Thoracic aorta (tissue), 2 donors: ENCODE measurements at regions not wholly inside any gene's neighbourhood (a gene's known extent, or its start where the extent isn't known, plus 50 kb on each side); places are given as distances from the start of the nearest gene placed in this dataset.
A peak's percentile ranks its signal among the peaks of the same experiment; 100 is the strongest.
"Not testable (repeated sequence)": the region's sequence is repeated elsewhere in the genome, so short reads cannot be mapped to it uniquely, and the experiment has no call there.

Experiments
- ATAC-seq: fragments of 150-250 bp; one replicate; pipeline ENCODE4 v1.8.0; 2017; ENCODE audit warnings: low read depth; ENCODE audit not compliant: insufficient number of reproducible peaks, low FRiP score
- DNase-seq: peaks from one replicate; pipeline ENCODE4 v3.0.0-alpha.2; 2020; ENCODE audit warnings: low spot score
- H3K27ac ChIP-seq, 2 donors: fragments of 200-600 bp; sonication (generic); 1 replicate in 1 of 2; 2 replicates in 1 of 2; pipeline ENCODE4 v1.5.1; 2016; ENCODE audit warnings: mild to moderate bottlenecking in 2 of 2, moderate library complexity in 2 of 2
- H3K27me3 ChIP-seq: fragments of 200-600 bp; sonication (generic); replicated peaks from 2 replicates; pipeline ENCODE4 v1.6.0; 2016; ENCODE audit warnings: mild to moderate bottlenecking; ENCODE audit not compliant: insufficient read depth
- H3K36me3 ChIP-seq: fragments of 200-600 bp; sonication (generic); one replicate; pipeline ENCODE4 v1.5.1; 2016
- H3K4me1 ChIP-seq, 2 donors: fragments of 200-600 bp; sonication (generic); 1 replicate in 1 of 2; 2 replicates in 1 of 2; pipeline versions ENCODE4 v1.5.1 to v1.6.0; 2016; ENCODE audit warnings: low read depth in 2 of 2, mild to moderate bottlenecking in 1 of 2; ENCODE audit not compliant: control insufficient read depth in 1 of 2
- H3K4me3 ChIP-seq: fragments of 200-600 bp; sonication (generic); 2 replicates; pipeline ENCODE4 v1.5.1; 2016; ENCODE audit warnings: mild to moderate bottlenecking
- H3K9me3 ChIP-seq: fragments of 200-600 bp; sonication (generic); 2 replicates; pipeline ENCODE4 v1.5.1; 2016
- TF ChIP-seq, protein P1 (sequence below): fragments of 200-600 bp; sonication (generic); IDR thresholded peaks from one replicate; pipeline ENCODE4 v1.5.1; 2019; ENCODE audit warnings: antibody characterized with exemption

- peak overlapping the region; percentile 80 for H3K4me3 ChIP-seq
- H3K36me3 ChIP-seq, DNase-seq, H3K27me3 ChIP-seq, ATAC-seq, H3K9me3 ChIP-seq, H3K4me1 ChIP-seq: not testable (repeated sequence)
- peak overlapping the region in 1 of 2 donors; percentile 64 for H3K27ac ChIP-seq
Observed at GRCh38 chr1:143905214-143906179, 66.3 kb downstream of the FAM72C start.

DNA sequence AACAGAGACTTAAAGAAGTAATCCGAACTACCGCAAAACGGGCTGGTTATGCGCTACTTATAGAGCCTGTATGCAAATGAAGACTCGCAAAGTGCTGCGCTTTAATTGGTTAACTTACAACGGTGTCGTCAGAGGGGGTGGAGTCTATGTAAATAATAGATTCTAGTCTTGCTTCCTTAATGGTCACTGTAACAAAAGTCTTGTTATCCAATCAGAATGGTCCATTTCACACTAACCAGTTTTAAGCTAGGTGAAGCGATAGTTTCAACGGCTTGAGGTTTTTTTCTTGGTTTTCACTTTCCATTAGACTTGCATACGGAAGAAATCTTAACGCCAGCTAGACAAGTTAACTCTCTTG is 67.2 kb downstream of the FAM72C start:
- peak; percentile 100 for ATAC-seq

GRCh38 chr1:143903899-143904621 is 67.7 kb downstream of the FAM72C start:
- not testable (repeated sequence) for H3K36me3 ChIP-seq

More for the DNA sequence above, 67.2 kb downstream of the FAM72C start:
- not testable (repeated sequence) for H3K9me3 ChIP-seq, DNase-seq, H3K36me3 ChIP-seq, H3K27me3 ChIP-seq, H3K4me1 ChIP-seq
- Histone ChIP-seq H3K4me3 (peak overlapping the region; percentile 77), H3K27ac (peak overlapping the region in 1 of 2 donors; percentile 84)

GRCh38 chr1:143896377-143896776 is 75.4 kb downstream of the FAM72C start:
- not testable (repeated sequence) for H3K4me1 ChIP-seq, H3K27me3 ChIP-seq

More at GRCh38 chr1:143903899-143904621, 67.7 kb downstream of the FAM72C start:
- H3K4me3 ChIP-seq: peak overlapping the region; percentile 77
- H3K4me1 ChIP-seq, DNase-seq, H3K27me3 ChIP-seq, H3K9me3 ChIP-seq: not testable (repeated sequence)
- ATAC-seq: peak; percentile 58
- H3K27ac ChIP-seq: peak overlapping the region in 1 of 2 donors; percentile 84

GRCh38 chr1:143884932-143885574 is 86.7 kb downstream of the FAM72C start:
- not testable (repeated sequence) for H3K9me3 ChIP-seq, H3K36me3 ChIP-seq, H3K27me3 ChIP-seq, H3K4me1 ChIP-seq, DNase-seq
- ATAC-seq: peak; percentile 78
- H3K27ac ChIP-seq: peak overlapping the region in 1 of 2 donors; percentile 35
- H3K4me3 ChIP-seq: peak overlapping the region; percentile 62
- TF ChIP-seq, protein P1, sequence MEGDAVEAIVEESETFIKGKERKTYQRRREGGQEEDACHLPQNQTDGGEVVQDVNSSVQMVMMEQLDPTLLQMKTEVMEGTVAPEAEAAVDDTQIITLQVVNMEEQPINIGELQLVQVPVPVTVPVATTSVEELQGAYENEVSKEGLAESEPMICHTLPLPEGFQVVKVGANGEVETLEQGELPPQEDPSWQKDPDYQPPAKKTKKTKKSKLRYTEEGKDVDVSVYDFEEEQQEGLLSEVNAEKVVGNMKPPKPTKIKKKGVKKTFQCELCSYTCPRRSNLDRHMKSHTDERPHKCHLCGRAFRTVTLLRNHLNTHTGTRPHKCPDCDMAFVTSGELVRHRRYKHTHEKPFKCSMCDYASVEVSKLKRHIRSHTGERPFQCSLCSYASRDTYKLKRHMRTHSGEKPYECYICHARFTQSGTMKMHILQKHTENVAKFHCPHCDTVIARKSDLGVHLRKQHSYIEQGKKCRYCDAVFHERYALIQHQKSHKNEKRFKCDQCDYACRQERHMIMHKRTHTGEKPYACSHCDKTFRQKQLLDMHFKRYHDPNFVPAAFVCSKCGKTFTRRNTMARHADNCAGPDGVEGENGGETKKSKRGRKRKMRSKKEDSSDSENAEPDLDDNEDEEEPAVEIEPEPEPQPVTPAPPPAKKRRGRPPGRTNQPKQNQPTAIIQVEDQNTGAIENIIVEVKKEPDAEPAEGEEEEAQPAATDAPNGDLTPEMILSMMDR: peak; percentile 41

More at GRCh38 chr1:143896377-143896776, 75.4 kb downstream of the FAM72C start:
- not testable (repeated sequence) for H3K36me3 ChIP-seq, H3K27ac ChIP-seq, H3K4me3 ChIP-seq, DNase-seq, ATAC-seq, H3K9me3 ChIP-seq

GRCh38 chr1:143884532-143884931 is 87.3 kb downstream of the FAM72C start:
- peak overlapping the region in 1 of 2 donors; percentile 35 for H3K27ac ChIP-seq
- not testable (repeated sequence) for ATAC-seq, H3K9me3 ChIP-seq, H3K27me3 ChIP-seq, DNase-seq, H3K4me1 ChIP-seq, H3K36me3 ChIP-seq
- TF ChIP-seq, protein P1: peak; percentile 23
- H3K4me3 ChIP-seq: peak overlapping the region; percentile 62

DNA sequence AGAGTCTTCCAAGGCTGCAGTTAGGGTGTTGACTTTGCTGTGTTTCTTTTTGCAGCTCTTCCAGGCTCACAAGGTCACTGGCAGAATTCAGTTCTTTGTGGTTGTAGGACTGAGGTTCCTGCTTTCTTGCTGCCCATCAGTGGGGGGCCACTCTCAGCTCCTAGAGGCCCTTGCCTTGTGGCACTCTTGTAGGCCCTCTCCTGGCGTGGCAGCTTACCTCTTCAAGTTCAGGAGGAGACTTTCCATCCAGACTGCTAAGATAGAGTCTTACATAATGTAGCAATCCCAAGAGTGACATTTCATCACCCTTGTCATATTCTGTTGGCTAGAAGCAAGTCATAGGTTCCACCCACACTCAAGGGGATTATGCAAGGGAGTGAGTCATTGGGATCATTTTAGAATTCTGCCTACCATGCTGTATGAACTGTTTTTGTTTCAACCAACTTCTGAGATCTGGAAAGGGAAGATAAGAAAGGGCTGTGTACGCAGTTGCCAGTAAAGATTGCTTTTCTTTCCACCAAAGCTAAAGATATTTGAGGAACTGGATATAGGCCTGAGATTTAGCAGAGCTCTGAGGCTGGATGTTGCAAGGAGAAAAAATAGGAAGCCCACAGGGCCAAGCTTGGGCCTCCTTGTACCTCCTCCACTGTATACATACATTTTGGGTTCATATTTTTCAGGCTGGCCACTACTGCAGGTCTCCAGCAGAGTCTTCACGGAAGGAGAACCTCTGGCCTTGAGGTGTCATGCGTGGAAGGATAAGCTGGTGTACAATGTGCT is 91.8 kb downstream of the FAM72C start:
- H3K27ac ChIP-seq, H3K36me3 ChIP-seq, H3K4me1 ChIP-seq, DNase-seq, H3K27me3 ChIP-seq, H3K9me3 ChIP-seq, H3K4me3 ChIP-seq: not testable (repeated sequence)
- ATAC-seq: peak; percentile 87

GRCh38 chr1:143875947-143876346 is 95.8 kb downstream of the FAM72C start:
- H3K36me3 ChIP-seq, DNase-seq, H3K9me3 ChIP-seq, H3K27ac ChIP-seq, H3K4me1 ChIP-seq, H3K4me3 ChIP-seq, ATAC-seq, H3K27me3 ChIP-seq: not testable (repeated sequence)

- H3K27ac ChIP-seq, H3K27me3 ChIP-seq, H3K4me1 ChIP-seq, H3K4me3 ChIP-seq, DNase-seq, ATAC-seq, H3K36me3 ChIP-seq, H3K9me3 ChIP-seq: not testable (repeated sequence)
Observed at GRCh38 chr1:143874625-143875024, 97.2 kb downstream of the FAM72C start.
